ENCODE measurements at regions not wholly inside any gene's neighbourhood (a gene's known extent, or its start where the extent isn't known, plus 50 kb on each side); places are given as distances from the start of the nearest gene placed in this dataset.

- ATAC-seq (ENCODE audit: insufficient read depth, low read depth): no peak
- Histone ChIP-seq H3K9ac (ENCODE audit: low read depth, low read length) (no peak overlapping the region), H3K36me3 (ENCODE audit: insufficient read depth, low read length) (no peaks in the 10 kb centered on the region), H2AFZ (ENCODE audit: low read depth, low read length) (no peak overlapping the region), H3K27me3 (ENCODE audit: insufficient read depth, low read length, poor library complexity) (no peaks in the 10 kb centered on the region), H3K9me3 (ENCODE audit: insufficient read depth, low read length, severe bottlenecking) (no peaks in the 10 kb centered on the region), H3K4me3 (ENCODE audit: low read depth in 1 of 2, low read length in 2 of 2) (no peak overlapping the region), H3K4me2 (ENCODE audit: insufficient read depth, low read length) (no peak overlapping the region), H3K79me2 (ENCODE audit: insufficient read depth, low read length) (no peaks in the 10 kb centered on the region), H3K27ac (ENCODE audit: low read length) (no peak overlapping the region), H3K4me1 (ENCODE audit: insufficient read depth, low read length) (no peaks in the 10 kb centered on the region), H4K20me1 (ENCODE audit: insufficient read depth, low read length) (no peaks in the 10 kb centered on the region)
- TF ChIP-seq CTCF (IDR thresholded peaks at IDR 0.05; ENCODE audit: borderline replicate concordance, extremely low read depth, low read length, poor library complexity, severe bottlenecking): no peak
- no peak for TF ChIP-seq EZH2 (IDR thresholded peaks at IDR 0.05; ENCODE audit: borderline replicate concordance, low read depth, low read length, severe bottlenecking)
- DNase-seq: no peak
Measured at GRCh38 chrY:26408671-26409328, 786.9 kb downstream of the CDY1 start.

GRCh38 chrY:26409329-26409712, 787.4 kb downstream of the CDY1 start:
- TF ChIP-seq EZH2 (IDR thresholded peaks at IDR 0.05; ENCODE audit: borderline replicate concordance, low read depth, low read length, severe bottlenecking) (no peak), CTCF (IDR thresholded peaks at IDR 0.05; ENCODE audit: borderline replicate concordance, extremely low read depth, low read length, poor library complexity, severe bottlenecking) (no peak)
- Histone ChIP-seq H3K4me3 (ENCODE audit: low read depth in 1 of 2, low read length in 2 of 2) (no peak overlapping the region), H3K9me3 (ENCODE audit: insufficient read depth, low read length, severe bottlenecking) (no peaks in the 10 kb centered on the region), H3K27ac (ENCODE audit: low read length) (no peak overlapping the region), H3K27me3 (ENCODE audit: insufficient read depth, low read length, poor library complexity) (no peaks in the 10 kb centered on the region), H3K79me2 (ENCODE audit: insufficient read depth, low read length) (no peaks in the 10 kb centered on the region), H4K20me1 (ENCODE audit: insufficient read depth, low read length) (no peaks in the 10 kb centered on the region), H3K9ac (ENCODE audit: low read depth, low read length) (no peak overlapping the region), H3K36me3 (ENCODE audit: insufficient read depth, low read length) (no peaks in the 10 kb centered on the region), H3K4me1 (ENCODE audit: insufficient read depth, low read length) (no peaks in the 10 kb centered on the region), H3K4me2 (ENCODE audit: insufficient read depth, low read length) (no peak overlapping the region), H2AFZ (ENCODE audit: low read depth, low read length) (no peak overlapping the region)
- ATAC-seq (ENCODE audit: insufficient read depth, low read depth) (no peak), DNase-seq (no peak)
